HG02759 (cell line): ENCODE measurements at regions not wholly inside any gene's neighbourhood (a gene's known extent, or its start where the extent isn't known, plus 50 kb on each side); places are given as distances from the start of the nearest gene placed in this dataset.
"Not testable (repeated sequence)": the region's sequence is repeated elsewhere in the genome, so short reads cannot be mapped to it uniquely, and the experiment has no call there.

Experiments
- ATAC-seq: cut with Tn5 transposase; IDR thresholded peaks from one replicate; pipeline ENCODE4 v1.9.1; 2021; ENCODE audit warnings: mild to moderate bottlenecking, moderate library complexity; ENCODE audit not compliant: unreplicated experiment

DNA sequence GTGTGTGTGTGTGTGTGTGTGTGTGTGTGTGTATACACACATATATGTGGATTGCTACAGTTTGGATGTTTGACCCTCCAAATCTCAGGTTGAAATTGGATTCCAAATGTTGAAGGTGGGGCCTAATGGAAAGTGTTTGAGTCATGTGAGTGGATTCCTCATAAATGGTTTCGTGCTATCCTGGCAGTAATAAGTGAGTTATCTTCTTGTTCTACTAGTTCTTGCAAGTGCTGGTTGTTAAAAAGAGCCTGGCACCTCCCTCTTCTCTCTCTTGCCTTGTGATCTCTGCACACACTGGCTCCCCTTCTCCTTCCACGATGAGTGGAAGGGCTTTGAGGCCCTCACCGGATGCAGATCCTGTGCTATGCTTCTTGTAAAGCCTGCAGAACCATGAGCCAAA lies 344.1 kb downstream of the SH2D1A start:
- ATAC-seq: no peak

DNA sequence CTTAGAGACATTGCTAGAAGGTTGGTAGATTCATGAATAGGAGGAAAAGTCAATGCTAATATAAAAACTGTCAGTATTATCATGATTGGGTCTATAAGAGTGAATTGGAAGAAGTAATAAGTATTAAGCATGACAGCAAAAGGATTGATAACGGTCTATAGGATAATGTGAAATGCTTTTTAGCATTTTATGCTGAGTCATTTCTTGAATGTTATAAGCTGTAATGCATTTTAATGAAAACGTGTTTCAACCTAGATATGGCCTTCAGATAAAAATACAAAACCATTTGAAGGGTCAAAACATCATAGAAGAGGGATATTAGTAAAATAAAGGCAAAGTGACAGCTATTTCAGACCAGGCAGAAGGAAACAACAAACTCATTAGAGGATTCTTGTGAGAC lies 353.5 kb downstream of the SH2D1A start:
- ATAC-seq: no peak

- ATAC-seq: no peak
Observed at GRCh38 chrX:124717537-124717936, 371.2 kb downstream of the SH2D1A start.

DNA sequence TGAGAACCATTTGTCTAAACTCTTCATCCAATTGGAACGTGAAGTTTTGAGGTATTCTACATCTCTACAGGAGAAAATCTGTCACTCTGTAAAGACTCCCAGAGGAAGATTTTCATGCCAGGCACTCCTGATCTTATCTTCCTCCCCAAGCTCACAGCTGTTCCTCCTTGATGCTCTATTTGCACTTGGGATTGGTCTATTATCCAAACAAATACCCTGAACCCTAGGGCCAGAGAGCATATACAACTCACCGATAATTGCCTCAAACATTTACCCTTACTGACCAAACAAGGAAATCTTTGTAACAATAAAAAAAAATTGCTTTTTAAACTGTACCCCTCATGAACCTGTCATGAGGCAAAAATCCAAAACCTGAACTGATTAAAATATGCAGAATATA lies 372.7 kb downstream of the SH2D1A start:
- ATAC-seq: no peak

DNA sequence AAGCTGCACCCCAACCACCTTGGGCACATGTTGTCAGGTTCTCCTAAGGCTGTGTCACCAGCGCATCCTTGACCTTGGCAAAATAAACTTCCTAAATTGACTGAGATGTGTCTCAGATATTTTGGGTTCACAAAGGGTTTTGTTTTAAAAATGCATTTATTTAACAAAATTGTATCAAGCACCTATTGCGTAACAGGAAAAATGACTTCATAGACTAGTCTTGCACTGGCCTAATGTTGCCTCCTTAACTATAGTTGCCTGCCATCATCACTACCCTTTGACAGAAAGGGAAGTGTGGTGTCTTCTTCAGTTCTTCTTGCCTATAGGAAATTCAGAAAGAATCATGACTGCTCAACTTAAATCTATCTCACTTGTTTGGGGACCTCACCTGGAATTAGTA lies 374.2 kb downstream of the SH2D1A start:
- no peak for ATAC-seq

DNA sequence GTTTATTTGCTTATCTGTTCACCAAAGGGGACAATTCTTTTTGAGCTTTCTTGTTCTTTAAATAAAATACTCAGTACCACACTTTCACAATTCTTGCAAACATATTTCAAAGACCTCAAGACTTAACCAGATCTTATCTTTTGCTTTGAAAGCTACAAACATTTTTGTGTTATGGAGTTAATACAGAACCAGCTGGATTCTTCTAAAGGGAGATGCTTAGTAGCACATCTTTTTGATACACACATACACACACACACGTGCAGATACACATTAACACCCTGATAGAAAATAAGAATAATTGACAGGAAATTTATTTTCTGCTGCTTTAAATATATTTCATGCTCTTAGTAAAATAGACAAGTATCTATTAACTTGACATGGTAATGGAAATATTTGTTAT lies 379.1 kb downstream of the SH2D1A start:
- no peak for ATAC-seq

DNA sequence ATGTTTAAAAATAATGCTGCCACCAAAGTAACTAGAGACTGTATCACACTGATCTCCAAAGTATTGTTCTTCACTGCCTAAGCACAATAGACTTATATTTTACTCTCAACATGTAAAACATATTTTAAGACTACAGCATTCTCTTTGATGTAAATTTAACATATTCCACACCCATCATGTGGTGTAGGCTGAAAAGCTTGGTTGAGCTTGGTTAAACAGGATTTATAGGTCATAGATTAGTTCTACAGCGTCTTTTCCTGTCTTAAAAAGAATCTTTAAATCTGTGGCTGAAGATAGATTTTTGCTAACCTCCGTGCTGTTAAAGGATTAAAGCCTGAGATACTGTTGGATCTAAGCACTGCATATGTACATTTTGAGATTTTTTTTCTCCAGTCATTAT lies 379.9 kb downstream of the SH2D1A start:
- ATAC-seq: no peak

- ATAC-seq: no peak
Observed at GRCh38 chrX:124726881-124727280, 380.5 kb downstream of the SH2D1A start.

DNA sequence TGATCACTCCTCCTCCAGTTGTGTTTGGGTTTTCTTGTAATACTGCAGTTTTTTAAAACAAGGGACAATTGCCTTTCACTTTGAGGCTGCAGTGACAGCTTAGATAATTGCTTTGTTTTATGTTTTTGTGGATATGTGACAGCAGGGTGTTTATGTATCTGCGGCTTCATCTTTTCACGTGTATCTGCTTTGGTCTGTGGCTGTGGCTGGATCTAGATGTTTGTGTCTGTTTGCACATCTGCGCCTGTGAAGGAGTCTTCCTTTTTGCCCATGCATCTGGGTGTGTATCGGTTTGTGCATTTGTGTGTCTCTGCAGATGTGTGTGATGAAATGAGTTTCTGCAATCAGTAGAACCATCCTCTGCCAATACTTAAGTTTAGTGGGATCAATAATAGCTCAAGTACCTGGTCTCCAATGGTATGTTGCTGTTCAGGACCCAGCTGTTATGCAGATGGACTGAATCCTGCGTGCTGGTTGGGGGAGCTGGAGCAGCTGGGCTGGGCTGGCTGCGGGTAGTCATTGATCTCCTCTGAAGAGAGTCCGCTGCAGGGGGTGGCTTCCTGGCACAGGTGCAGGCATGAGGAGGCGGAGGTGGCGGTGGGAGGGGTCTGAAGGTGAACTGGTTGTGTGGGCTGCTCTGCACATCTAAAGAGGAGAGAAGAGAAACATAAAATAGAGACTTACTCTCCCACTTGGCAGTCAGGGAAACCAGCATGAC lies 390.3 kb downstream of the SH2D1A start:
- ATAC-seq: no peak

DNA sequence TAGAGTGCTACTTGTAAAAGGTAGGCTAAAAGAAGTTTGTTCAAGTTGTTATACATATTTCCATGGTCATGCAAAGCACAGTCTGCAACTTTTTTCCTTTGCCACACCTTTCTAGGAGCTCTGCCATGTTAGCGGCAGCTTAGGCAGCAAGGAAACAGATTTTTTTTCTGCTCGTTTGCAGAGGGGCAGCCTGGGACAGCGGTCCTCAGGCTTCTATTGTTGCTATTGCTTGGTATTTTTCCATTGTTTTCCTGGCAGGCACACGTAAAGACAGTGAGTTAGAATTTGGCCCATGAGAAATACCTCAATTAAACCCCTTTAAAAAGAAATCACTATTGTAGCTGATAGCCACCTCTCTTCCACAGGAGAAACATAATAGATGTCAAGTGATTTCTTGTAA lies 391.4 kb downstream of the SH2D1A start:
- ATAC-seq: no peak

DNA sequence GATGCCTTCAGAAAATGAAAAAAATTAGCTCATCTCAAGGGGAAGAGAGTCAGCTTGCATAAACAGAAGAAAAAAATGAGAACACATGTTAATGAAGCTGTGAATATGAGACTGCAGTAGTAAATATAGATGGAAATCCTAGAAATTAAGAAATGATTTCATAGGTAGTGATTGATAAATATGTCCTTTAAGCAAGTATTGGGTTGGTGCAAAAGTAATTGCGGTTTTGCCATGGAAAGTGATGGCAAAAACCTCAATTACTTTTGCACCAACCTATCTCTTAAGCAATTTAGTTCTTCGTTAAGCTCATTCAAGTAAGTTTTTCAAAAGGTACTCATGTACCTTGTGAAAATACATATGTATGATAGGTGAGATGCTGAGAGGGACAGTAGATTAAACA lies 400.9 kb downstream of the SH2D1A start:
- ATAC-seq: no peak

DNA sequence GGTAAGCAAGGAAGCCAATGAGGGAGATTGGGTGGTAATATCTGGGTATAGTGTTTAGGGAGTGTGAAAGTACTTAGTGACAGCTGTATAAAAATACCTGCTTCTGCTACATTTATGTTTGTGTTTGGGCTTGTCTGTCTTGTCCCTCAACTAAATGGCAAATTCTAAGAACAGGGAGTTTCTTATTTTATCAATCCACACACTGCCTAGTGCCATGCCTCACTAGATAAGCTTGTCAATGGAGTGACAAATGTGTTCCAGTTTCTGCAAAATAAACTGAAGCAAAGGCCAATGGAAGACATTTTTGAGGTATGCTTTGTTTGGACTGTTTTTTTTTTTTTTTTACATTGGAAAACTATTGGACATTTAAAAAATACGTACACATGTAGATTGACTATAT lies 418.0 kb downstream of the SH2D1A start:
- no peak for ATAC-seq

DNA sequence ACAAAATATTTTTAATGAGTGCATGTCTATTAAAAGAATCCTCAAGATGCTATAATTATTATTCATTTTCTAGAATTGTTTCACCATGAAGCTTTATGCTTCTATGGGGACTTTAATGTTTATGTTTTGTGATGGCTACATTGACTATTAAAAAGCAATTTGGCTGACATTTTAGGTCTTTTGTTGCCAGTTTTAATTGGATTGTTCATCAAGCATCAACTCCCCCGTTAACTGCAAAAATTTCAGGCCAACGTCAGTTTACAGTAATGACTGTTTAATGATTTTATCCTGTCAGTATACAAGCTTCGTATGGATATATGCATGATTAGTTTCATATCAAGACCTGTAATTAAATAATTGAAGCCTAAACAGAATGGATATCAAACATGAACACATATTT lies 422.8 kb downstream of the SH2D1A start:
- no peak for ATAC-seq

DNA sequence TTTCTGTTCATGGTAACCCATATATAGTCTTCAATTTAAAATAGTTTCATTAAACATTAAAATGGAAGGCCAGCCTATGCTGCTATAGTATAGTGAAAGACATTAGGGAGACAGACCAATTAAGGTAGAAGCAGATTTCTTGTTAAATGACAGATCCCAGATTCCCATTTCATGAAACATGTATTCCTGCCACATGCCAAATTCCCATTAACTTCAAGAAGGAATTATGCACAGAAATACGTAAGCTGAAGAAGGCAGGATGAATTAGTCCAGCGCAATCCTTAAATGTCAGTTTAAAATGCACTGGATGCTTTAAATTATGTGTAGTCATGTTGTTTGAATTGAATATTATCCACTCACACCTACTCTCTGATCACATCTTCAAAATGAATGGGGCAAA lies 424.9 kb downstream of the SH2D1A start:
- ATAC-seq: no peak

- ATAC-seq: not testable (repeated sequence)
Observed at GRCh38 chrX:124788253-124788652, 441.9 kb downstream of the SH2D1A start.

DNA sequence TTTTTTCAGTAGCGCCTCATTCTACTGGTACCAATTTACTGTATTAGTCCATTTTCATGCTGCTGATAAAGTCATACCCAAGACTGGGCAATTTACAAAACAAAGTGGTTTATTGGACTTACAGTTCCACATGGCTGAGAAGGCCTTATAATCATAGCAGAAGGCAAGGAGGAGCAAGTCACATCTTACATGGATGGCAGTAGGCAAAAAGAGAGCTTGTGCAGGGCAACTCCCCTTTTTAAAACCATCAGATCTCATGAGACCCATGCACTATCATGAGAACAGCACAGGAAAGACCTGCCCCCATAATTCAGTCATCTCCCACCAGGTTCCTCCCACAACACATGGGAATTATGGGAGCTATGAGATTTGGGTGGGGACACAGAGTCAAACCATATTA lies 443.5 kb downstream of the SH2D1A start:
- not testable (repeated sequence) for ATAC-seq

DNA sequence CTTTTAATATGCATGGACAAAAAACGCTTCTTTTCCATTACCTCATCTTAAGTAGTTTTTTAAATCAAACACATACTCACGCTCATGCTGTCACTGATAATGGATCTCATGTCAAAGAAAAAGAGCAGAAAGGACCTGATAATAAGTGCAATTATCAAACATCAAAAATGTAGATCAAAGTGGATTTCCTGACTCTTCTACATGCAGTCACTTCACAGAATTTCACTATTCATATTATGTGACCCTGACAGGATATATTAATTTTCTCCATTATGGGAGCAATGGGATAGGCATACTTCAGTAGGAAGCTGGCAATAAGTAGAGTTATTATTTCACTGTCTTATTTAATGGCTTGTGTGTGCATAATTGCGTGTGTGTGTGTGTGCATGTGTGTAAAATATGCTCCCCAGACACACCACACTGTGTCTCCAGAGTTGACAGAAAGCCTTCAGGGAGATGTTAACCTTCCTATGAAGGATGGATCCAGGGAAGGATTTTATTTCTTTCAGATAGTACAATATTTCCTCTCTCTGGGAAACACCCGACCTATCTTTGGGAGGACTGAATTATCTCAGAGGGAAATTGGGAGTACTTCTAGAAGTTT lies 445.2 kb downstream of the SH2D1A start:
- no peak for ATAC-seq

DNA sequence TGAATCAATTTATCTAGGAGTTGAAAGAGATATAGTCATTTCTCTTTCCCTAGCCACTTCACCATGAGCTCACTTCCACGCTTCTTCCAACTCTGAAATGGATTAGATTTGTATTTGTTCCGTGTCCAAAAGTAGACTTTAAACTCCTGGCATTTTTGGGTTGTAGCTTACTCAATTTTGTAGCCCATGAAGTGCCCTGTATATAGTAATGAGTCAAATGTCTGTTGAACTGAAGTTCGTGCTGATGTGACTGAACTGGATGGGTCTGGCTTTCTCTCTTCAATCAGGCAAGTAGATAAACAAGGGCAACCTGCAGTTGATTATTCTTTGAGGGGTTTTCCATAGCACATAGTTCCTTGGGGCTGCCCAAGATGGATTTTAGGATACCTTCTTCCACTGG lies 450.6 kb downstream of the SH2D1A start:
- ATAC-seq: no peak

- ATAC-seq: no peak
Observed at GRCh38 chrX:124804962-124805361, 458.6 kb downstream of the SH2D1A start.

DNA sequence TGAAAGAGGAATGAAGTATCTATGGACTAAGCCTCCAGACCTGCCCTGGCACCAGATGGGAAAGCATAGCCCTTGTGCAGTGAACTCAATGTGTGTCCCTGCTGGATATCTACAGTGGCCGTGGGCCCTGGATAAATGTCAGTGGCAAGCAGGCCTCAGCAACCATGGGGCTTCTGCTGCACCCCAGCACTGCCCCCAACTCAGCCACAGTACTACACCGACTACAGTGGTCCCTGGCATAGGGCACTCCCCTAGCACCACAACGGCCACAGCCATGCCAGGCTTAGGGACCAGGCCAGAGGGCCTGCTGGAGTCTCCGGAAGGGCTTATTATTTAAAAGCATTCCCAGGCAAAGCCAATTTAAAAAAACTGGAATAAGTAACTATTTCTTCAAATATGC lies 459.1 kb downstream of the SH2D1A start:
- ATAC-seq: no peak

DNA sequence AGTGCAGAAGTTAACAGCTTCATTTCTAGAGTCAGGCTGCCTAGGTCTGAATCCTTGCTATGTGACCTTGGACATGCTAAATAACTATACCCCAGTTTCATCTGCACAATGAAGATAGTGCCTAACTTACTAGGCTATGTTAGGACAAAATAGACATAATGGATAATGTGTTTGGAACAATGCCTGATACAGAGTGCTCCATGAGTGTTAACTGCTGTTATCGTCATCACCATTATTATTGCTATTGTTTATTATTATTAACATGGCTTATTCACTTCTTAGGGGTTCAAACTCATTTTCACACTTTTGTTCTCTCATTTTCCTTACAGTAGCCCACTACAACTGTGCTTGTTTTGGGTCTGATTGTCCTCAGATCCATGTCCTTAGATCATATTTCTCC lies 467.7 kb downstream of the SH2D1A start:
- ATAC-seq: no peak

- no peak for ATAC-seq
Observed at GRCh38 chrX:124818033-124818432, 471.7 kb downstream of the SH2D1A start.

- ATAC-seq: no peak
Observed at GRCh38 chrX:124818764-124819163, 472.4 kb downstream of the SH2D1A start.
